CD4-positive, alpha-beta T cell treated with Interleukin-15 for 1 hour (primary cell): ENCODE measurements at regions not wholly inside any gene's neighbourhood (a gene's known extent, or its start where the extent isn't known, plus 50 kb on each side); places are given as distances from the start of the nearest gene placed in this dataset.
"Not testable (repeated sequence)": the region's sequence is repeated elsewhere in the genome, so short reads cannot be mapped to it uniquely, and the experiment has no call there.

Experiments
- DNase-seq: peaks from one replicate; pipeline ENCODE4 v3.0.0-alpha.2; 2020

DNA sequence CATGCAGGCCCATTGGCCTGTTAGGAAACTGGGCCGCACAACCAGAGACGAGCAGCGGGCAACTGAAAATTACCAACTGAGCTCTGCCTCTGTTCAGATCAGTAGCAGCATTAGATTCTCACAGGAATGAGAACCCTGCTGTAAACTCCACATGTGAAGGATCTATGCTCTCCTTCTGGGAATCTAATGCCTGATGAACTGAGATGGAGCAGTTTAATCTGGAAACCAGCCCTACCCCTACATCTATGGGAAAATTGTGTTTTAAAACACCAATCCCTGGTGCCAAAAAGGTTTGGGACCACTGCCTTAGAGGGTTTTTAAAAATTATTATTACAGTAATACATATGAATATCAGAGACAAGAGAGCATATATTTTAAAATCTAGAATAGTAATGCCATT is 1144.5 kb downstream of the FSCB start:
- DNase-seq = no peak

DNA sequence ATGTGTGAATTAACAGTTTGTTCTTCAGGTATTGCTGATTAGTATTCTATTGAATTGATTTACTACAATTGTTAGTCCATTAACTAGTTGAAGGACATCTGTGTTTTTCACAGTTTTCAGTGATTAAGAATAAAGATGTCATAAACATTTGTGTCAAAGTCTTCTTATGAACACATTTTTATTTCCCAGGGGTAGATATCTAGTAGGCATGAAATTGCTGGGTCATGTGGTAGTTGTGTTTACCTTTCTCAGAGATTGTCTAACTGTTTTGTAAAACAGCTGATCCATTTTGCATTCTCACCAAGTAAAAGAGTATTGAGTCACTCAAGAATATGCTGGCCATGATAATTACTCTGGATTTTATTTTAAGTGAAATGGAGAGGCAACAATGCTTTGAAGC is 1145.3 kb downstream of the FSCB start:
- DNase-seq = no peak

GRCh38 chr14:43360239-43360638 is 1146.8 kb downstream of the FSCB start:
- no peak for DNase-seq

GRCh38 chr14:43359317-43359716 is 1147.8 kb downstream of the FSCB start:
- DNase-seq = no peak

GRCh38 chr14:43356979-43357545 is 1150.0 kb downstream of the FSCB start:
- DNase-seq = no peak

DNA sequence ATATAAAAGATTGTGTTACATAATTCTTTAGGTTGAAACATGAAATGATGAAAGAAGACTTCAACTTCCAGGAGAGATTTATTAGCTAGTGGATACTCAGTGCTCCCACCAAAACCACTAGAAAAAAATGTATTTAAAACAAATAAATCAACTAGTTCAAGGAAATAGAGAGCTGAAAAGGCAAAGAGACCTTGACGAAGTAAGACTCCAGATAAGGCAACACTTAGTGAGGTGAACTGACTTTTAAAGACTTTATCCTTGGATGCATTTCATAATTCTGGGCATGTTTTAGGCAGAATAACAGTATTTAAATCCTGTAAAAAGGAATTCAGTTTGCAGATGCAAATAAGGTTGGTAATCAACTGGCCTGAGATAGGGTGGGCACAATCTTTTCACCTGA is 1150.7 kb downstream of the FSCB start:
- no peak for DNase-seq

- DNase-seq = no peak
Measured at GRCh38 chr14:43341921-43342320, 1165.2 kb downstream of the FSCB start.

DNA sequence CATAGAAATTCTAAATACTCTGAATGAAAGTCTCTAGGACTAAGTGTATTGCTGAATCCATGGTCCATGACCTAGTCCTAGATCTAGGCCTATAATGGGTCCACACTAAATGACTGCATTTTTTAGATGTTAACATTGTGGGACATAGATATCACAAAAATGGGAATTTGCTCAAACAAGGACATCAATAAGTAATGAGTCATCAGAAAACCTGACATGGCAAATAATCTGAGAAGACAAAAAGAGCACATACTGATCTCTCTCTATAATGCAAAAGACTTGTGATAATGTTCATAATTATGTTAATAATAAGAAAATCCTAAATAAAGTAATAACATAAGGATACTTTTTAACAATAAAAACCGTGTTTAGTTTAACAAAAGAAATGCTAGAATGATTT is 1168.4 kb downstream of the FSCB start:
- DNase-seq = no peak

- no peak for DNase-seq
Measured at GRCh38 chr14:43336351-43336750, 1170.7 kb downstream of the FSCB start.

DNA sequence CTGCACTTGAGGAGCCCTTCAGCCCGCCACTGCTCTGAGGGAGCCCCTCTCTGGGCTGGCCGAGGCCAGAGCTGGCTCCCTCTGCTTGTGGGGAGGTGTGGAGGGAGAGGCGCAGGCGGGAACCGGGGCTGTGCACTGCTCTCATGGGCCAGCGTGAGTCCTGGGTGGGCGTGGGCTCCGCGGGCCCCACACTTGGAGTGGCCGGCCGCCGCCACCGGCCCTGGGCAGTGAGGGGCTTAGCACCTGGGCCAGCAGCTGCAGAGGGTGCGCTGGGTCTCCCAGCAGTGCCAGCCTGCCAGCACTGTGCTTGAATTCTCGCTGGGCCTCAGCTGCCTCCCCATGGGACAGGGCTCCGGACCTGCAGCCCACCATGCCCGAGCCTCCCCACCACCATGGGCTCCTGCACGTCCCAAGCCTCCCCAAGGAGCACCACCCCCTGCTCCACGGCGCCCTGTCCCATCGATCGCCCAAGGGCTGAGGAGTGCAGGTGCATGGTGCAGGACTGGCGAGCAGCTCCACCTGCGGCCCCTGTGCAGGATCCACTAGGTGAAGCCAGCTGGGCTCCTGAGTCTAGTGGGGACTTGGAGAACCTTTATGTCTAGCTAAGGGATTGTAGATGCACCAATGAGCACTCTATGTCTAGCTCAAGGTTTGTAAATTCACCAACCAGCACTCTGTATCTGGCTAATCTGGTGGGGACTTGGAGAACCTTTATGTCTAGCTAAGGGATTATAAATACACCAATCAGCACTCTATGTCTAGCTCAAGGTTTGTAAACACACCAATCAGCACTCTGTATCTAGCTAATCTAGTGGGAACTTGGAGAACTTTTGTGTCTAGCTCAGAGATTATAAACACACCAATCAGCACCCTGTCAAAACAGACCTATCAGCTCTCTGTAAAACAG is 1180.3 kb downstream of the FSCB start:
- DNase-seq = not testable (repeated sequence)

GRCh38 chr14:43316427-43316826 is 1190.7 kb downstream of the FSCB start:
- no peak for DNase-seq

GRCh38 chr14:43313719-43314118 is 1193.4 kb downstream of the FSCB start:
- DNase-seq = no peak

DNA sequence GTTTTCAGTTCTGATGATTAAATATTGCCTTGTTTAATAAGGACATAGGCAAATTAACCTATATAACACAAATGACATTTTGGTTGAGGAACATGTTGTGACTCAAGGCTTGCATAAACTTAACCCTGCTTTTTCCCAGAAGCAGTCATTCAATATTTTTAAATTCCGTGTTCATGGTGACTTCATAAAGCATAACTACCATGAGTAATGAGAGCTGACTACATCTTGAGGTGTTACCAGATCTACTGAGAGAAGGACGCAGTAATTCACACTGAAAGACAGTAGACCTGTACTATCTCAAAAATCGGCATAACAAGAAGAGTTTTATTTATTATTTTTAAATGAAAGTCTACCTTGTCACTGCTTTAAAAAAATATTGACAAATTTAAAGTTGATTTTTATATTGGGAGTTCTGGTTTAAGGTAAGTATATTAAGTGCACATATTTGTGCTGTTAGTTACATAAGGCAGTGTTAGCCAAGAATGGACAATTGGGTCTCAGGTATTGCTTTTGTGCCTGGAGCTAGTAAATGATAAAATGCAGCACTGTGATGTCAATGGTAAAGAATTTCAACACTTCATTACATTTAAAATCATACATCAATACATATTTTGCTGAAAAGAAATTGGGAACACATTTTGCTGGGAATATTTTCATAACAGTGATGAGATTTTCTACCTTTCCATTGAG is 1198.5 kb downstream of the FSCB start:
- no peak for DNase-seq

- no peak for DNase-seq
Measured at GRCh38 chr14:43307836-43308235, 1199.2 kb downstream of the FSCB start.

DNA sequence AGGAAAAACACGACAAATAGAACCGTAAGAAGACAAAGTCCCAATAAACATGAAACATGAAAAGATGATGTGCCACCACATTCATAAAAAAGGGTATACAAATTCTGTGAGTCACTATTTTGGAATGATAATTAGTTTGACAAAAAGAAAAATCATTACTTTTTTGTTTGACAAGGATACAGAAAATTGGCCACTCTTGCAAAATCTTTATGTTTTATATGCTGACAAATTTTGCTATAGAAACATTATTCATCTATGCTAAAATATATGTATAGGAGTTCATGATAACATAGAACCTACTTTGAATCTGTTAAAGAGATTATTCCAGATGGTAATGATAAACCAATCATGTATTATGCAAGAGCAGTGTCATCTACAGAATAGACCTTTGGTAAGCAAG is 1201.0 kb downstream of the FSCB start:
- DNase-seq = no peak

- DNase-seq = no peak
Measured at GRCh38 chr14:43297794-43298193, 1209.3 kb downstream of the FSCB start.

- DNase-seq = not testable (repeated sequence)
Measured at GRCh38 chr14:43296061-43296460, 1211.0 kb downstream of the FSCB start.

- DNase-seq = no peak
Measured at GRCh38 chr14:43285575-43285974, 1221.5 kb downstream of the FSCB start.

GRCh38 chr14:43260056-43260455 is 1247.0 kb downstream of the FSCB start:
- DNase-seq = no peak

DNA sequence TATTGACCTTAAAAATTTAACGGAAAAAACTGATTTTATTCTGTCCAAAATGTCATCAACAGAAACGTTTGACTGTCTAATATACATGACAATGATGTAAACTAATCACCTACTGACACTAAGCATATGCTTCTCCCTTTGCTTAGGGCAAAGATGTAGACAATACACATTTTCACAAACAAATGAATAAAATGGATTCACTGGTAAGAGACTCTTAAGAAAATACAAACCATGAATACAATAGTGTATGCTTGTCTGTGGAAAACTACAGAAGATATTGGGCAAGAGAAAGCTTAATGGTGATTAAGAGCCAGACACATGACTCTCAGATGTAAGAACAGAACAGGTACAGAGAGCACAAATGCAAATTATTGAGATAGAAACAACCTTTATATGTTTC is 1248.7 kb downstream of the FSCB start:
- DNase-seq = no peak

- DNase-seq = not testable (repeated sequence)
Measured at GRCh38 chr14:43256996-43257395, 1250.1 kb downstream of the FSCB start.

GRCh38 chr14:43252866-43253265 is 1254.2 kb downstream of the FSCB start:
- no peak for DNase-seq

DNA sequence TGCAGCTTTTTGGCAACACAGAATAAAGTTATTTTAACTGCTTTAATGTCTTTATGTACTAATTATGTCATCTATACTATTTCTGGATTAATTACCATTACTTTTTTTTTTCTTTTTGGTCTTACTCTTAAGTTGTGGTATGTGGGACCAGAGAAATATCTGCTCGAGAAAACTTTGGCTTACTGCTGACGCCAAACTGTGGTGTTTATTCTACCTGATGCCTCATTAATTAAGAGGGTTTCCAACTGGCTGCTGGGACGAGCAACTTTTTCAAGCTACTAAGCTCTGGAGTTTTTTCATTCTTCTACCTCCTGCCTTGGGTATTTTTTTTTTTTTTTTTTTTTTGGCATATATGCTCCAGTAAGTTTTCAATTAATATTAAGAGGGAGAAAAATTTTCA is 1257.5 kb downstream of the FSCB start:
- no peak for DNase-seq

DNA sequence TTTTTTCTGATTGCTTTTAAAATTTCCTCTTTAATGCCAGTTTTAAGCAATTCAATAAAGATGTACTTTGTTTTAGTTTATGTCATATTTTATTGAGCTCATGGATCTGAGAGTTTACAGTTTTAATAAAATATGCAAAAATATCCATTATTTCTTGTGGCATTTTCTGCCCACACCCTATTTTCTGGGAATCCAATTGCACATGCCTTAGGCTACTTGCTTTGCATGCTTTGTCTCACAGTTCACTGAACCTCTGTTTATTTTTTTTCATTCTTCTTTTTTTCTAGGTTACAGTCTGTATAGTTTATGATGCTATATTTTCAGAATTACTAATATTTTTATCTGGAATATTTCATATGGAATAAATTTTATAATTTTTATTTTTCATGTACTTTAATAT is 1258.0 kb downstream of the FSCB start:
- no peak for DNase-seq
